ENCODE measurements at regions not wholly inside any gene's neighbourhood (a gene's known extent, or its start where the extent isn't known, plus 50 kb on each side); places are given as distances from the start of the nearest gene placed in this dataset.

GRCh38 chr4:75248770-75249407 is 265.3 kb downstream of the RCHY1 start:
- no CpG with 5 or more reads among the region's 2 CpGs for WGBS (ENCODE audit: insufficient coverage, insufficient read length)
- H3K9me3 ChIP-seq (ENCODE audit: control insufficient read depth, insufficient read depth, low read length): no peaks in the 10 kb centered on the region
- no peak overlapping the region for H3K4me3 ChIP-seq (ENCODE audit: low read length)
- H3K27ac ChIP-seq (ENCODE audit: low read length): no peak overlapping the region
- H3K36me3 ChIP-seq (ENCODE audit: control insufficient read depth, insufficient read depth, low read length): no peaks in the 10 kb centered on the region
- no peaks in the 10 kb centered on the region for H3K4me1 ChIP-seq (ENCODE audit: control insufficient read depth, insufficient read depth, low read length)
- DNase-seq (ENCODE audit: low read depth, low spot score): no peak
- H3K27me3 ChIP-seq (ENCODE audit: control insufficient read depth, insufficient read depth, low read length): no peaks in the 10 kb centered on the region

- H3K27ac ChIP-seq (ENCODE audit: low read length): no peak overlapping the region
- H3K4me1 ChIP-seq (ENCODE audit: control insufficient read depth, insufficient read depth, low read length): no peaks in the 10 kb centered on the region
- no peaks in the 10 kb centered on the region for H3K27me3 ChIP-seq (ENCODE audit: control insufficient read depth, insufficient read depth, low read length)
- H3K9me3 ChIP-seq (ENCODE audit: control insufficient read depth, insufficient read depth, low read length): no peaks in the 10 kb centered on the region
- no peak overlapping the region for H3K4me3 ChIP-seq (ENCODE audit: low read length)
- no peaks in the 10 kb centered on the region for H3K36me3 ChIP-seq (ENCODE audit: control insufficient read depth, insufficient read depth, low read length)
- no peak for DNase-seq (ENCODE audit: low read depth, low spot score)
- no CpG with 5 or more reads among the region's 6 CpGs for WGBS (ENCODE audit: insufficient coverage, insufficient read length)
Measured at GRCh38 chr4:75244325-75244724, 269.9 kb downstream of the RCHY1 start.

- Histone ChIP-seq H3K9me3 (ENCODE audit: control insufficient read depth, insufficient read depth, low read length) (no peaks in the 10 kb centered on the region), H3K27ac (ENCODE audit: low read length) (no peak overlapping the region), H3K36me3 (ENCODE audit: control insufficient read depth, insufficient read depth, low read length) (no peaks in the 10 kb centered on the region), H3K27me3 (ENCODE audit: control insufficient read depth, insufficient read depth, low read length) (no peaks in the 10 kb centered on the region), H3K4me3 (ENCODE audit: low read length) (no peak overlapping the region), H3K4me1 (ENCODE audit: control insufficient read depth, insufficient read depth, low read length) (no peaks in the 10 kb centered on the region)
- DNase-seq (ENCODE audit: low read depth, low spot score): no peak
- no CpG with 5 or more reads among the region's 3 CpGs for WGBS (ENCODE audit: insufficient coverage, insufficient read length)
Measured at GRCh38 chr4:75243570-75243969, 270.6 kb downstream of the RCHY1 start.

- Histone ChIP-seq H3K4me3 (ENCODE audit: low read length) (no peak overlapping the region), H3K9me3 (ENCODE audit: control insufficient read depth, insufficient read depth, low read length) (no peaks in the 10 kb centered on the region), H3K4me1 (ENCODE audit: control insufficient read depth, insufficient read depth, low read length) (no peaks in the 10 kb centered on the region), H3K27me3 (ENCODE audit: control insufficient read depth, insufficient read depth, low read length) (no peaks in the 10 kb centered on the region), H3K27ac (ENCODE audit: low read length) (no peak overlapping the region), H3K36me3 (ENCODE audit: control insufficient read depth, insufficient read depth, low read length) (no peaks in the 10 kb centered on the region)
- DNase-seq (ENCODE audit: low read depth, low spot score): no peak
Measured at GRCh38 chr4:75235359-75235951, 278.7 kb downstream of the RCHY1 start.

- H3K4me3 ChIP-seq (ENCODE audit: low read length): no peak overlapping the region
- DNase-seq (ENCODE audit: low read depth, low spot score): no peak
- no peaks in the 10 kb centered on the region for H3K4me1 ChIP-seq (ENCODE audit: control insufficient read depth, insufficient read depth, low read length)
- WGBS (ENCODE audit: insufficient coverage, insufficient read length): no CpG with 5 or more reads among the region's 3 CpGs
- no peaks in the 10 kb centered on the region for H3K9me3 ChIP-seq (ENCODE audit: control insufficient read depth, insufficient read depth, low read length)
- H3K27ac ChIP-seq (ENCODE audit: low read length): no peak overlapping the region
- H3K27me3 ChIP-seq (ENCODE audit: control insufficient read depth, insufficient read depth, low read length): no peaks in the 10 kb centered on the region
- H3K36me3 ChIP-seq (ENCODE audit: control insufficient read depth, insufficient read depth, low read length): no peaks in the 10 kb centered on the region
Measured at GRCh38 chr4:75232546-75232945, 281.7 kb downstream of the RCHY1 start.

- no CpG with 5 or more reads among the region's 3 CpGs for WGBS (ENCODE audit: insufficient coverage, insufficient read length)
- no peak overlapping the region for H3K27ac ChIP-seq (ENCODE audit: low read length)
- H3K27me3 ChIP-seq (ENCODE audit: control insufficient read depth, insufficient read depth, low read length): no peaks in the 10 kb centered on the region
Measured at GRCh38 chr4:75229806-75230570, 284.2 kb downstream of the RCHY1 start.

GRCh38 chr4:75213480-75213879 is 280.6 kb downstream of the PARM1 start:
- Histone ChIP-seq H3K27ac (ENCODE audit: low read length) (no peak overlapping the region), H3K4me3 (ENCODE audit: low read length) (no peak overlapping the region), H3K4me1 (ENCODE audit: control insufficient read depth, insufficient read depth, low read length) (no peaks in the 10 kb centered on the region), H3K9me3 (ENCODE audit: control insufficient read depth, insufficient read depth, low read length) (no peaks in the 10 kb centered on the region), H3K36me3 (ENCODE audit: control insufficient read depth, insufficient read depth, low read length) (no peaks in the 10 kb centered on the region), H3K27me3 (ENCODE audit: control insufficient read depth, insufficient read depth, low read length) (no peaks in the 10 kb centered on the region)
- DNase-seq (ENCODE audit: low read depth, low spot score): no peak
- WGBS (ENCODE audit: insufficient coverage, insufficient read length): no CpG with 5 or more reads among the region's 2 CpGs

More at GRCh38 chr4:75229806-75230570, 284.2 kb downstream of the RCHY1 start:
- H3K4me1 ChIP-seq (ENCODE audit: control insufficient read depth, insufficient read depth, low read length): no peaks in the 10 kb centered on the region
- no peak overlapping the region for H3K4me3 ChIP-seq (ENCODE audit: low read length)
- H3K9me3 ChIP-seq (ENCODE audit: control insufficient read depth, insufficient read depth, low read length): no peaks in the 10 kb centered on the region
- H3K36me3 ChIP-seq (ENCODE audit: control insufficient read depth, insufficient read depth, low read length): no peaks in the 10 kb centered on the region
- no peak for DNase-seq (ENCODE audit: low read depth, low spot score)

- Histone ChIP-seq H3K36me3 (ENCODE audit: control insufficient read depth, insufficient read depth, low read length) (no peaks in the 10 kb centered on the region), H3K9me3 (ENCODE audit: control insufficient read depth, insufficient read depth, low read length) (no peaks in the 10 kb centered on the region), H3K4me1 (ENCODE audit: control insufficient read depth, insufficient read depth, low read length) (no peaks in the 10 kb centered on the region), H3K27me3 (ENCODE audit: control insufficient read depth, insufficient read depth, low read length) (no peaks in the 10 kb centered on the region), H3K4me3 (ENCODE audit: low read length) (no peak overlapping the region), H3K27ac (ENCODE audit: low read length) (no peak overlapping the region)
- WGBS (ENCODE audit: insufficient coverage, insufficient read length): no CpG with 5 or more reads among the region's 4 CpGs
- no peak for DNase-seq (ENCODE audit: low read depth, low spot score)
Measured at GRCh38 chr4:75211422-75211821, 278.5 kb downstream of the PARM1 start.

GRCh38 chr4:75207902-75208301 is 275.0 kb downstream of the PARM1 start:
- no peak for DNase-seq (ENCODE audit: low read depth, low spot score)
- Histone ChIP-seq H3K4me3 (ENCODE audit: low read length) (no peak overlapping the region), H3K4me1 (ENCODE audit: control insufficient read depth, insufficient read depth, low read length) (no peaks in the 10 kb centered on the region), H3K36me3 (ENCODE audit: control insufficient read depth, insufficient read depth, low read length) (no peaks in the 10 kb centered on the region), H3K27ac (ENCODE audit: low read length) (no peak overlapping the region), H3K27me3 (ENCODE audit: control insufficient read depth, insufficient read depth, low read length) (no peaks in the 10 kb centered on the region), H3K9me3 (ENCODE audit: control insufficient read depth, insufficient read depth, low read length) (no peaks in the 10 kb centered on the region)
- no CpG with 5 or more reads among the region's 1 CpG for WGBS (ENCODE audit: insufficient coverage, insufficient read length)

GRCh38 chr4:75195111-75195510 is 262.2 kb downstream of the PARM1 start:
- Histone ChIP-seq H3K4me1 (ENCODE audit: control insufficient read depth, insufficient read depth, low read length) (peaks cover 2% of the 10 kb centered on the region), H3K27ac (ENCODE audit: low read length) (no peak overlapping the region), H3K27me3 (ENCODE audit: control insufficient read depth, insufficient read depth, low read length) (no peaks in the 10 kb centered on the region), H3K36me3 (ENCODE audit: control insufficient read depth, insufficient read depth, low read length) (no peaks in the 10 kb centered on the region), H3K9me3 (ENCODE audit: control insufficient read depth, insufficient read depth, low read length) (no peaks in the 10 kb centered on the region), H3K4me3 (ENCODE audit: low read length) (no peak overlapping the region)
- DNase-seq (ENCODE audit: low read depth, low spot score): no peak
- WGBS (ENCODE audit: insufficient coverage, insufficient read length): no CpG with 5 or more reads among the region's 7 CpGs

All from iPS DF 6.9 (cell line).